Stimulated activated CD4-positive, alpha-beta T cell treated with anti-CD3 and anti-CD28 coated beads, Interleukin-12 subunit alpha, Interleukin-12 subunit beta, amount 100 ng/mL, for 48 hours (primary cell): ENCODE measurements at regions not wholly inside any gene's neighbourhood (a gene's known extent, or its start where the extent isn't known, plus 50 kb on each side); places are given as distances from the start of the nearest gene placed in this dataset.
"Not testable (repeated sequence)": the region's sequence is repeated elsewhere in the genome, so short reads cannot be mapped to it uniquely, and the experiment has no call there.

Experiments
- DNase-seq, 3 donors: peaks; one replicate each; pipeline ENCODE4 v3.0.0-alpha.2; 2020; ENCODE audit warnings: low read depth in 2 of 3, low spot score in 1 of 3

- DNase-seq: no peak
Measured at GRCh38 chr10:123221418-123221817, 67.2 kb downstream of the BUB3 start.

- DNase-seq: no peak
Measured at GRCh38 chr10:123222832-123223231, 68.6 kb downstream of the BUB3 start.

- no peak for DNase-seq
Measured at GRCh38 chr10:123227706-123228105, 73.5 kb downstream of the BUB3 start.

GRCh38 chr10:123229927-123230630 is 75.9 kb downstream of the BUB3 start:
- no peak for DNase-seq

- not testable (repeated sequence) for DNase-seq
Measured at GRCh38 chr10:123232879-123233278, 78.7 kb downstream of the BUB3 start.

- DNase-seq: not testable (repeated sequence)
Measured at GRCh38 chr10:123235014-123235413, 80.8 kb downstream of the BUB3 start.

GRCh38 chr10:123236126-123236525 is 81.9 kb downstream of the BUB3 start:
- DNase-seq: no peak

- DNase-seq: no peak
Measured at GRCh38 chr10:123240250-123240649, 86.0 kb downstream of the BUB3 start.

- DNase-seq: no peak
Measured at GRCh38 chr10:123240776-123241175, 86.6 kb downstream of the BUB3 start.

- DNase-seq: peak in 1 of 3 donors; percentile 27
Measured at GRCh38 chr10:123241391-123242141, 87.4 kb downstream of the BUB3 start.

GRCh38 chr10:123244747-123245146 is 90.5 kb downstream of the BUB3 start:
- DNase-seq: no peak

GRCh38 chr10:123245264-123245663 is 91.1 kb downstream of the BUB3 start:
- DNase-seq: no peak

- no peak for DNase-seq
Measured at GRCh38 chr10:123249894-123250293, 95.7 kb downstream of the BUB3 start.

GRCh38 chr10:123250640-123251039 is 96.4 kb downstream of the BUB3 start:
- DNase-seq: no peak

- DNase-seq: no peak
Measured at GRCh38 chr10:123252779-123253178, 98.6 kb downstream of the BUB3 start.

GRCh38 chr10:123254343-123254742 is 100.1 kb downstream of the BUB3 start:
- DNase-seq: not testable (repeated sequence)

- no peak for DNase-seq
Measured at GRCh38 chr10:123257904-123258456, 103.8 kb downstream of the BUB3 start.

- no peak for DNase-seq
Measured at GRCh38 chr10:123259081-123259480, 104.9 kb downstream of the BUB3 start.

- no peak for DNase-seq
Measured at GRCh38 chr10:123259791-123260190, 105.6 kb downstream of the BUB3 start.

- no peak for DNase-seq
Measured at GRCh38 chr10:123262456-123262855, 108.3 kb downstream of the BUB3 start.

GRCh38 chr10:123266971-123267370 is 112.8 kb downstream of the BUB3 start:
- DNase-seq: no peak

GRCh38 chr10:123269017-123269552 is 114.9 kb downstream of the BUB3 start:
- DNase-seq: no peak
